A549 (cell line): ENCODE measurements at regions not wholly inside any gene's neighbourhood (a gene's known extent, or its start where the extent isn't known, plus 50 kb on each side); places are given as distances from the start of the nearest gene placed in this dataset.
A peak's percentile ranks its signal among the peaks of the same experiment; 100 is the strongest.

Experiments
- ATAC-seq, 2 experiments: fragments of 200-7000 bp in 1 of 2; fragments of >200 bp in 1 of 2; cut with Nextera tagmentation in 1 of 2; cut with Tn5 transposase in 1 of 2; 3 replicates each; pipeline versions ENCODE4 v1.8.0 to v1.9.1; 2018 to 2020; ENCODE audit warnings: mild to moderate bottlenecking in 1 of 2, moderate library complexity in 1 of 2
- CTCF ChIA-PET: fragments of 300-600 bp; sonication (Branson Sonifier 250); formaldehyde crosslinking; extraction: SDS; loops from one replicate; lab custom pipeline; 2021; ENCODE audit warnings: antibody characterized with exemption, inconsistent platforms; lab: Yijun Ruan, JAX
- POLR2A ChIA-PET: fragments of 350-600 bp; formaldehyde crosslinking; extraction: SDS; loops from one replicate; lab custom pipeline; 2021; ENCODE audit warnings: antibody characterized with exemption, inconsistent platforms; lab: Yijun Ruan, JAX
- DNase-seq, 2 experiments: peaks; one replicate each; pipeline versions ENCODE4 v3.0.0 to v3.0.0-alpha.2; 2011 to 2016; ENCODE audit warnings: low read depth in 1 of 2, low spot score in 1 of 2
- FAIRE-seq: peaks from 2 replicates; lab custom pipeline; 2011; peaks lifted over from hg19 to GRCh38; lab: Jason Lieb, UNC
- H3K27ac ChIP-seq, 2 experiments: fragments of >200 bp; sonication (Bioruptor Twin); formaldehyde crosslinking; 3 replicates each; pipeline ENCODE4 v1.5.1; 2016 to 2017
- H3K4me1 ChIP-seq: fragments of >200 bp; sonication (Bioruptor Twin); formaldehyde crosslinking; 3 replicates; pipeline ENCODE4 v1.6.1; 2016
- H3K4me2 ChIP-seq: fragments of >200 bp; sonication (Bioruptor Twin); formaldehyde crosslinking; 3 replicates; pipeline ENCODE4 v1.6.1; 2016
- H3K4me3 ChIP-seq: fragments of >200 bp; sonication (Bioruptor Twin); formaldehyde crosslinking; 3 replicates; pipeline ENCODE4 v1.5.1; 2016
- H3K9me3 ChIP-seq: fragments of >200 bp; sonication (Bioruptor Twin); formaldehyde crosslinking; 3 replicates; pipeline ENCODE4 v1.6.1; 2016
- BCL3 ChIP-seq: fragments of >200 bp; sonication (Bioruptor Twin); formaldehyde crosslinking; IDR thresholded peaks from 3 replicates; pipeline ENCODE4 v1.6.1; 2016
- CBX2 ChIP-seq: fragments of 200-600 bp; sonication (generic); IDR thresholded peaks from 2 replicates; pipeline ENCODE4 v1.6.1; 2016; ENCODE audit warnings: low read depth, mild to moderate bottlenecking, borderline replicate concordance
- CBX8 ChIP-seq: fragments of 200-600 bp; sonication (generic); IDR thresholded peaks from 2 replicates; pipeline ENCODE4 v1.6.1; 2016
- CHD2 ChIP-seq: fragments of 150-350 bp; IDR thresholded peaks from 2 replicates; pipeline ENCODE4 v1.6.1; 2014; ENCODE audit warnings: low read length; ENCODE audit not compliant: partially characterized antibody
- E2F6 ChIP-seq: IDR thresholded peaks from 2 replicates; pipeline ENCODE4 v1.6.1; 2012; ENCODE audit warnings: low read depth, borderline replicate concordance
- ELK1 ChIP-seq: fragments of 150-350 bp; IDR thresholded peaks from 2 replicates; pipeline ENCODE4 v1.6.1; 2014; ENCODE audit warnings: low read depth, mild to moderate bottlenecking, low read length
- EP300 ChIP-seq, 2 experiments: fragments of >200 bp; sonication (Bioruptor Twin); formaldehyde crosslinking; IDR thresholded peaks; 2 replicates in 1 of 2; 3 replicates in 1 of 2; pipeline ENCODE4 v1.6.1; 2016 to 2017
- FOSL2 ChIP-seq, 2 experiments: fragments of 450-650 bp in 1 of 2; fragments of >200 bp in 1 of 2; sonication (Bioruptor Twin) in 1 of 2; formaldehyde crosslinking; IDR thresholded peaks; 2 replicates each; pipeline versions ENCODE4 v1.5.0 to v1.6.1; 2016 to 2020; ENCODE audit warnings: mild to moderate bottlenecking in 1 of 2, moderate library complexity in 1 of 2
- FOXS1 ChIP-seq: fragments of 250-450 bp; sonication (Bioruptor Pico); IDR thresholded peaks from 2 replicates; pipeline ENCODE4 v1.5.0; 2020; ENCODE audit warnings: mild to moderate bottlenecking, moderate library complexity
- HES2 ChIP-seq: fragments of >200 bp; sonication (Bioruptor Twin); formaldehyde crosslinking; IDR thresholded peaks from 2 replicates; pipeline ENCODE4 v1.6.1; 2016
- HEYL ChIP-seq: fragments of 250-450 bp; sonication (Bioruptor Pico); IDR thresholded peaks from 2 replicates; pipeline ENCODE4 v1.8.0; 2021; ENCODE audit warnings: mild to moderate bottlenecking, moderate library complexity
- HMGXB4 ChIP-seq: fragments of 250-450 bp; sonication (Bioruptor Pico); IDR thresholded peaks from 2 replicates; pipeline ENCODE4 v1.5.0; 2021; ENCODE audit warnings: mild to moderate bottlenecking, moderate library complexity, borderline replicate concordance
- HOXB5 ChIP-seq: fragments of 250-450 bp; sonication (Bioruptor Pico); IDR thresholded peaks from 2 replicates; pipeline ENCODE4 v1.5.0; 2020; ENCODE audit warnings: mild to moderate bottlenecking, moderate library complexity
- MAFK ChIP-seq: fragments of 450-650 bp; IDR thresholded peaks from 2 replicates; pipeline ENCODE4 v1.6.1; 2014; ENCODE audit not compliant: partially characterized antibody
- MAX ChIP-seq: IDR thresholded peaks from 2 replicates; pipeline ENCODE4 v1.6.1; 2012
- NR3C1 ChIP-seq: fragments of >200 bp; sonication (Bioruptor Twin); formaldehyde crosslinking; IDR thresholded peaks from 3 replicates; pipeline ENCODE4 v1.6.1; 2017
- PBX3 ChIP-seq: IDR thresholded peaks from 2 replicates; pipeline ENCODE4 v1.6.1; 2012
- PHF8 ChIP-seq: fragments of 200-600 bp; sonication (generic); IDR thresholded peaks from 2 replicates; pipeline ENCODE4 v1.6.1; 2016; ENCODE audit warnings: low read depth, mild to moderate bottlenecking, antibody characterized with exemption, moderate library complexity, borderline replicate concordance
- POLR2A ChIP-seq: IDR thresholded peaks from 2 replicates; pipeline ENCODE4 v1.6.1; 2012; ENCODE audit warnings: mild to moderate bottlenecking, low read length
- RAD21 ChIP-seq, 2 experiments: fragments of >200 bp in 1 of 2; sonication (Bioruptor Twin) in 1 of 2; formaldehyde crosslinking in 1 of 2; IDR thresholded peaks in 1 of 2; conservative IDR thresholded peaks in 1 of 2; 2 replicates in 1 of 2; 3 replicates in 1 of 2; pipeline ENCODE4 v1.6.1; 2012 to 2018; ENCODE audit warnings: inconsistent platforms in 1 of 2
- SMC3 ChIP-seq: fragments of >200 bp; sonication (Bioruptor Twin); formaldehyde crosslinking; IDR thresholded peaks from 3 replicates; pipeline ENCODE4 v1.6.1; 2018; ENCODE audit warnings: inconsistent platforms
- SREBF2 ChIP-seq: fragments of 450-650 bp; IDR thresholded peaks from 2 replicates; pipeline ENCODE4 v1.6.1; 2014; ENCODE audit warnings: mild to moderate bottlenecking, moderate library complexity
- TFCP2L1 ChIP-seq: fragments of 250-450 bp; sonication (Bioruptor Pico); IDR thresholded peaks from 2 replicates; pipeline ENCODE4 v1.5.0; 2021; ENCODE audit warnings: mild to moderate bottlenecking
- TP53 ChIP-seq: fragments of 250-450 bp; sonication (Bioruptor Pico); IDR thresholded peaks from 2 replicates; pipeline ENCODE4 v1.5.0; 2021; ENCODE audit warnings: mild to moderate bottlenecking, moderate library complexity
- WGBS: methylation state at CpG from one replicate; pipeline ENCODE4 v1.1.6; 2017; ENCODE audit errors: missing lambda C conversion rate; 5-methylcytosine and 5-hydroxymethylcytosine counted together

- no peak for TF ChIP-seq CBX2
- TF ChIP-seq BCL3: no peak
- no peak for TF ChIP-seq HMGXB4 (CRISPR knock-in tag)
- TF ChIP-seq CHD2: no peak
- TF ChIP-seq TP53: no peak
- TF ChIP-seq SMC3: no peak
- TF ChIP-seq MAX: no peak
- TF ChIP-seq, all 56 proteins: peak for 0
These were observed 77.8 kb upstream of the FRMD1 start (continued) for GRCh38 chr6:168156742-168157265.

- Histone ChIP-seq H3K4me2 (peak overlapping the region; percentile 32; the same call in 2 of the 3 replicates), H3K4me3 (no peak overlapping the region), H3K9me3 (no peaks in the 10 kb centered on the region), H3K4me1 (peaks cover 42% of the 10 kb centered on the region), H3K27ac (peak overlapping the region; percentile 67 to 81; a peak in 5 of 6 replicates)
- 86% methylated on average over 11 of the region's 24 CpGs for WGBS
- POLR2A ChIA-PET: no interaction called here
- ATAC-seq: no peak
- no peak for FAIRE-seq
- no peak for DNase-seq
- no peak for TF ChIP-seq NR3C1
- TF ChIP-seq MAX: no peak
- no peak for TF ChIP-seq EP300 (IDR thresholded peaks at IDR 0.05)
- no peak for TF ChIP-seq CBX8
- TF ChIP-seq HOXB5 (CRISPR knock-in tag): no peak
- TF ChIP-seq E2F6: no peak
- no peak for TF ChIP-seq SREBF2
- TF ChIP-seq FOSL2 (IDR thresholded peaks at IDR 0.05): no peak
- no peak for TF ChIP-seq FOSL2 (CRISPR knock-in tag; IDR thresholded peaks at IDR 0.05)
- TF ChIP-seq PHF8: no peak
- no peak for TF ChIP-seq HEYL (CRISPR knock-in tag)
- no peak for TF ChIP-seq RAD21 (conservative IDR thresholded peaks at IDR 0.05 in 1 of 2, IDR thresholded peaks at IDR 0.05 in 1 of 2)
- no peak for TF ChIP-seq MAFK
- no peak for TF ChIP-seq TFCP2L1 (CRISPR knock-in tag)
- TF ChIP-seq HES2: no peak
- no peak for TF ChIP-seq PBX3
- TF ChIP-seq CHD2: no peak
- TF ChIP-seq FOXS1 (CRISPR knock-in tag): no peak
- TF ChIP-seq ELK1: no peak
- TF ChIP-seq POLR2A: no peak
- TF ChIP-seq, all 56 proteins: peak for 0
- CTCF ChIA-PET: interaction anchor here (0.6 to 1.3 kb wide), 2 partner anchors 40 to 206 kb away, joined by 3 read pairs; no protein-coding TSS in a partner anchor
These were observed 77.1 kb upstream of the FRMD1 start for GRCh38 chr6:168155821-168156741.
